H54 (cell line): ENCODE measurements at regions not wholly inside any gene's neighbourhood (a gene's known extent, or its start where the extent isn't known, plus 50 kb on each side); places are given as distances from the start of the nearest gene placed in this dataset.

Experiments
- DNase-seq: peaks from one replicate; pipeline ENCODE4 v3.0.0; 2011; ENCODE audit warnings: low spot score, mixed read lengths; ENCODE audit not compliant: insufficient read length
- FAIRE-seq: peaks from 3 replicates; lab custom pipeline; 2011; peaks lifted over from hg19 to GRCh38; lab: Jason Lieb, UNC
- POLR2A ChIP-seq: IDR thresholded peaks from 2 replicates; pipeline ENCODE4 v1.6.1; 2011; ENCODE audit warnings: low read depth, mild to moderate bottlenecking, low read length

DNA sequence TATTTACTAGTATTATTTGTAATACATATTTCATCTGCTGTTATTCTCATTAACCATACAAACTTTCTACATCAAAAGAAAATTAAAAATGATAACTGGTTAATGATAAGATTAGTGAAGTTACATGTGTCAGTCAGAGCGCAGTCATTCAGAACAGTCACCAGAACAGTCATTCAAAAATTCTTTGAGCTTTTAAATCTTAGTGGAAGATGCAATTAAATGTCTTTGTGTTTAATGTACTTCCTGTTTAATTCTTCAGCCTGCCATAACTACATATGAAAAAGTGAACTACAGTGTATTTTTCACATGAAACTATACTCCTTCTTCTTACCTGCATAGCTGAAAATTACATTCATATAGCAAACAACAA is 179.7 kb upstream of the NDST4 start:
- TF ChIP-seq POLR2A, result no peak
- FAIRE-seq (no peak), DNase-seq (no peak)

DNA sequence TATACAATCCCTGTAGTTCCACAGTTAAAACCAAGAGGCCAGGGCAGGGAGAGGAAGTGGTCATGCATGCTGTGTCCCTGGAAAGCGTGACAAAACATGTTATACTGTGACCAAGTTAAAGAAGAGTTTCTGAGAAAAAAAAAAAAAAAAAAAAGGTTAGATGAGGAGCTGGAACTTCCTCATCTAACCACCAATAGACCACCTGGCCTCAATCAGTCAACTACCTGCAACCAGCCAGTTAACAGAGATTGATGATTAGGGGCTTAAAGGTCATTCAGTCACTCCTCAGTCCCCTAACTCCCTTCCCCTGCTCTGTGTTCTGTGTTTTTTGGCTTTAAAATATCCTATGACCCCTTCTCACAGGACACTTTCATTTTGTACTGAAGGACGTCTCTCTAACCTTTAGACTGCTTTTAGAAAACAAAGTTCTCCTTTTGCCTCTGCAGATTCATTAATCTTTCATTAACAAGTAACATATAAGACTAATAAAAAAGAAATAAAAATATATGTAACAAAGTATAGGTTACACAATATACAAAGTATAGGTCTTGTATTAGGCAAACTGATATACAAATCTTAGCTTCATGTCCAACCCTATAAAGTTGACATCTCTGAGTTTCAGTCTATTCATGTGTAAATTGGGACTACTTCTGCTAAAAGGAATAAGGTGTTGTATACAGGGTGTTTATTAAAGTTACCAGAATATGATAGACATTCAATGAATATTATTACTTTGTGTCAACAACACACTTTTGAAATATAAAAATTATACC is 179.1 kb upstream of the NDST4 start:
- no peak for TF ChIP-seq POLR2A

DNA sequence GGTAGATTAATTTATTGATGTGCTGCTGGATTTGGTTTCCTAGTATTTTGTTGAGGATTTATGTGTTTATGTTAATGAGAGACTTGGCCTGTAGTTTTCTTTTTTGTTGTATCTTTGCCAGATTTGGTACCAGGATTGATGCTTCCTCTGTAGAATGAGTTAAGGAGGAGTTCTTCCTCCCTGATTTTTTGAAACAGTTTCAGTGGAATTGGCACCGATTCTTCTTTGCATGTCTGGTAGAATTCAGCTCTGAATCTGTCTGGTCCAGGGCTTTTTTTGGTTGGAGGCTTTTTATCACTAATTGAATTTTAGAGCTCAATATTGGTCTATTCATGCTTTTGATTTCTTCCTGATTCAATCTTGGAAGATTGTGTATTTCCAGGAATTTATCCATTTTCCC is 174.0 kb upstream of the NDST4 start:
- DNase-seq (no peak), FAIRE-seq (no peak)
- TF ChIP-seq POLR2A, result no peak

More for the DNA sequence above, 179.1 kb upstream of the NDST4 start:
- no peak for FAIRE-seq
- DNase-seq, result no peak

DNA sequence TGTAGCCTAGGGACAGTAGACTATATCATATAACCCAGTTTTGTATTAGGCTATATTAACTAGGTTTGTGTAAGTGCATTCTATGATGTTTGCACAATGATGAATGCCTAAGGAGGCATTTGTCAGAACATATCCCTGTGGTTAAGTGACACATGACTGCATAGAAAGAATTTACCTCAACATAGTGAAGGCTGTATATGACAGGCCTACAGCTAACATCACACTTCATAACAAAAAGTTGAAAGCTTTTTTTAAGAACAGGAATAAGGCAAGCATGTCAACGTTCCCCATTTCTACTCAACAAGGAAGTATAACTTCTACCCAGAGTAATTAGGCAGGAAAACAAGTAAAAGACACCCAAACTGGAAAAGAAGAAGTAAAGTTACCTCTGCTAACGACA is 165.9 kb upstream of the NDST4 start:
- FAIRE-seq, result no peak
- no peak for TF ChIP-seq POLR2A
- DNase-seq, result no peak

DNA sequence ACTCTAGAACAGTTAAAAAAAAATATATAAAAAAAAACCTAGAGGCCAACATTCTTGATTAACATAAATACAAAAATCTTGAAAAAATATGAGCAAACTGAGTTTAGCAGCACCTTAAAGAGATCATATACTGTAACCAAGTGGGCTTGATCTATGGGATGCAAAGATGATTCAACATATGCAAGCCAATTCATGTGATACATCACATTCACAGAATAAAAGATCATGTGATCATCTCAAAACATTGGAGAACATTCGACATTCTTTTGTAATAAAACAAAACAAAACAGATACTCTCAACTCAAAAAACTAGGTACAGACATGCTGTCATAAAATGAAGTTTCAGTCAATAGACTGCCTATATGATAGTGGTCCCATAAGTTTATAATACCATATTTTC is 165.4 kb upstream of the NDST4 start:
- FAIRE-seq, result no peak
- no peak for DNase-seq
- TF ChIP-seq POLR2A, result no peak

DNA sequence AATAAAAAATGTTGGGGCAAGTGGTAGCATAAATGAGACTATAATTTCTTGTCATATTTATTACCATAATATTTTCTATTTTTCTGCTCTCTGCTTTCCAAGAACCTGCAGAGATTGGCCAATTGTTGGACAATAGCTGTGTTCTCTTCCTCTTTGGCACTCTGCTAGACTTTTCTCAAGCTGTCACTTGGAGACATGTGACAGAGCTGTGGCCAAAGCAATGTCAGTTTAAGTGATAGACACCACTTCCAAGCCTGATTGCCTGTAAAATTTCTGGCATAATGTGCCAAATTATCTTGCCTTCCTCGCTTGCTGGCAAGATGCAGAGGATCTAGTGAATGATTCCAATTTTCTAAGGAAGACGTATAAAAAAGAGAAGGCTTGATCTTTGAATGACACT is 162.2 kb upstream of the NDST4 start:
- FAIRE-seq, result no peak
- TF ChIP-seq POLR2A, result no peak
- no peak for DNase-seq

DNA sequence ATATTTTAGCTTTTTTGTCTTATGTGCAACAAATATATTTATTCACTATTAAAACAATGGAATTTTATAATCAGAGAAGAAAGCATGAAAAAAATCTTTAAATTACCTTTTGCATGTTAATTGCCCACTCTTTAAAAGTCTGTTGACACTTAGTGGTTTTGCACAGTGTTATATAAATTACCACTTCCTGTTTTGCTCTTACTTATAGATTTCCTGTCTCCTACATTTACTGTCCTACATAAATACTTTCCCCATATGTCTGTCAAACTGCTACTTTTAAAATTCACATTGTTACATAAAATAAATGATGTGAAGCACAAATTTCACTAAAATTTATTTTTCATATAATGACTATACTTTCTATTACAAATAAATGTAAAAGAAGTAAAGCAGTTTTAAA is 161.1 kb upstream of the NDST4 start:
- DNase-seq, result no peak
- TF ChIP-seq POLR2A, result no peak
- no peak for FAIRE-seq

DNA sequence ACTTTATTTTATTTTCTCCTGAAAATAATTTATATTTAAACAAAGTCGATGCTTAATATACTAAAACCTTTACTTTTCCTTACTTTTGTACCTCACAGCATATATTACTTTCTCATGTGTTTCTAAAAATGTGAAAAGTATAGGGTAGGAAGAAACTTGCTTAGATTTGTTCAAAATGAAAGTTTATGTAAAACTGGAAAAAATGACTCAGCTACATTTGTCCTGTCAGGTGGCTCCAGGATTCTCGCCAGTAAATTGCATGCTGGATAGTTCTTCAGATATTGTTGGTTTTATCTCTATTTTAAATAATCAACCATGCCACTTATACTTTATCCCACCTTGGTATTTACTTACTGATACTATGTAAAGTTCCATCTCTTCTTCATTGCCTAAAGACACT is 159.2 kb upstream of the NDST4 start:
- TF ChIP-seq POLR2A, result no peak
- no peak for DNase-seq
- no peak for FAIRE-seq

DNA sequence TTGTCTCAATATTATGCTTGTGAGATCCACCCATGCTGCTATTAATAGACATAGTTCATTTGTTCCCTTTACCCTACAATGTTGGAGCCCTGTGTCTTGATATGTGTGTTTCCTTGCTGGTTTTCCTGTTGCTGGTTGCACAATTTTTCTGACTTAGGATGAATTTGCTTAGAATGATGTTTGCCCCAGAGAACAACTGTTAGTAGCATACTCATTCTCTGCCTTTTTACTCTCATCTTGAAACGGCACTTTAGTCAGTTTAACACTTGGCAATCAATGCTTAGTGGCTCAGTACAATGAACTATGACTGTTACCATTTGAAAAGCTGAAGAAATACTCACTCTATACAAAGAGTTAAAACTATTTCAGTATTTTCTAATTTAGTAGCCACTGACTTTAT is 158.8 kb upstream of the NDST4 start:
- DNase-seq (no peak), FAIRE-seq (no peak)
- no peak for TF ChIP-seq POLR2A

DNA sequence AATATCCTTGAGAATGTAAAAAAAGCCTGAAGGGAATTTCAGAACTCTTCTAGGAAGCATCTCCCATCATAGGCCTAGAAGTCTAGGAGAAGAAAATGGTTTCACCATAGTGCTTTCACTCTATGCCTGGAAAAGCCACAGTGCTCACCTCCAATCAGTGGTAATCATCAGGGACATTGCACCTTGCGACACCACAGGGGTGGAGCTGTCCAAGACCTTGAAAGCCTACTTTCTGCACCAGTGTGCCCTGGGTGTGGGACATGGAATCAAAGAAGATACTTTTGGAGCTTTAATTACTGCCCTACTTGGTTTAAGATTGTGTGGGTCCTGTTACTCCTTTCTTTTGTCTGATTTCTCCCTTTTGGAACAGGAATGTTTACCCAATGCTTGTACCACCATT is 146.8 kb upstream of the NDST4 start:
- no peak for FAIRE-seq

DNA sequence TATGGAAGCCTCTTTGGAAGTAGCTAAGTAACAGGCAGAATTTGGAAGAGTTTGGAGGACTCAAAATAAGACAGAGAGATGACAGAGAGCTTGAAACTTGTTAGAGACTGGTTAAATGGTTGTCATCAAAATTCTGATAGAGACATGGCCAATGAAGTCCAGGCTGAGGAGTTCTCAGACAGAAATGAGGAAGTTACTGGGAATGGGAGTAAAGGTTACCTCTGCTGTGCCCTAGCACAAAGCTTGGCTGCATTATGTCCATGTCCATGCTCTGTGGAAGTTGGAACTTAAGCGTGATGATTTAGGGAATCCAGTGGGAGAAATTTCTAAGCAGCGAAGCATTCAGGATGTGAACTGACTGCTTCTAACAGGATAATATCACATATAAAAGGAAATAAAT is 146.2 kb upstream of the NDST4 start:
- TF ChIP-seq POLR2A, result no peak
- FAIRE-seq (no peak), DNase-seq (no peak)

More for the DNA sequence above, 146.8 kb upstream of the NDST4 start:
- TF ChIP-seq POLR2A, result no peak
- DNase-seq, result no peak

DNA sequence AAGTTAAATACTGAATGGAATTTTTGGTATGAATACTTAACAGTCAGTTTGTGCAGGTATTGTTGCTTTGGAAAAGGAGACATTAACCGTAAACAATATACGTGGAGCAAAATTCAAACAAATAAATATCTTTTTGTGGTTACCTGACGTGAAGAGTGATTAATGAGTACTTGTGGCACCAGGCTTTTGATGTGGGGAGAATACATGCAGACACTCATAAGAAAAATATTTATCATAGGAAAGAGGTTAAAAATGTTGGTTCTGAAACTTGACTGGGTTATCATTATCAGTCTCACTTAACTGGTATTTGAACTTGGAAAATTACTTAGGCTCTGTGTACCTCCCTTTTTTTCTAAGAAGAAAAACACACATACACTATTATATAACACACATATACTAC is 136.4 kb upstream of the NDST4 start:
- DNase-seq, result no peak
- no peak for TF ChIP-seq POLR2A
- FAIRE-seq, result no peak

DNA sequence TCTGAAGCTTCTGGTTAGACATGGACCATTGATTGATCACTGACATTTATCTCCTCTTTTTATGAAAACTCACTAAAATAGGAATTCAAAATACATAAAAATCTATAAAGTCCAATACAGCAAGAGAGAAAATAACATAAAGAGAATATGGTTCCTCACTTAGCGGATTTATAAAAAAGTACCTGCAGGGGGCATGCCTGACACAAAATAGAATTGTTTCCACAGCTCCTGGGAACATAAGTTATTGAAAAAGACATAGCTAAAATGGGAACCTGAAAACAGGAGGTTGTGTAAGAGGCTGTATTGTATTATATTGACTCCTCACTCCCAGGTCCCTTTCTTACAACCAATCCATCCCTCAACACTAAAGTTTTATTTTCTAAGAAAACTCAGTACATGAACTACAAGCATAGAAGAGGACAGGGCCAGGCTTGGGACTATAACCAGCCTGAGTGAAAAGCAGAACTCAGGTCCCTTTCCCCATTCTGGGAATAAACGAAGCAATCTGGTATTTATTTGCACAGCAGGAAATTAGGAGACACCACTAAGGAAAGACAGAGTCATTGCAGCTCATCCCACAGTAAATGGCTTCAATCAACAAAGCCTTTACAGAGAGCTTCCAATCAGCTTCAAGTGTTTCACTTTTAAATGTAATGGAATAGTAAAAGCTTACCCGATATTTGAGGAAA is 121.1 kb upstream of the NDST4 start:
- no peak for FAIRE-seq
- peak; percentile 1 for DNase-seq

DNA sequence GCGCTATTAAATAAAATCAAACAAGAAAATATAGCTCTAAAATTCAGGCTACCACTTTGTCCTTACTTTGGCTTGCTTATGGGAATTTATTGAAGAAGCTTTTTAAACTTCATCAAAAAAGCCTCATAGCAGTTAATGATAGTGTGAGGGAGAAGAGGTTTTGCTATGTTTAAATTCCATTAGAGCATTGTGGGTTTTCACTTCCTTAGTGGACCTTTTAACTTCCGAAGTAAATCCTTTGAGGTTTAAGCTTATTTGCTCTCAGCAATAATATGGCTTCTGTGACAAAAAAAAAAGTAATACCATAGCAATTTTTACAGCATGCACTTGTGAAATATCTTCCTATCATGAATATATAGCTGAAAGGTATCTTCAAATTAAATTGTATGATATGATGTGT is 120.2 kb upstream of the NDST4 start:
- DNase-seq, result no peak
- no peak for TF ChIP-seq POLR2A
- FAIRE-seq, result no peak

More for the DNA sequence above, 121.1 kb upstream of the NDST4 start:
- TF ChIP-seq POLR2A, result no peak

DNA sequence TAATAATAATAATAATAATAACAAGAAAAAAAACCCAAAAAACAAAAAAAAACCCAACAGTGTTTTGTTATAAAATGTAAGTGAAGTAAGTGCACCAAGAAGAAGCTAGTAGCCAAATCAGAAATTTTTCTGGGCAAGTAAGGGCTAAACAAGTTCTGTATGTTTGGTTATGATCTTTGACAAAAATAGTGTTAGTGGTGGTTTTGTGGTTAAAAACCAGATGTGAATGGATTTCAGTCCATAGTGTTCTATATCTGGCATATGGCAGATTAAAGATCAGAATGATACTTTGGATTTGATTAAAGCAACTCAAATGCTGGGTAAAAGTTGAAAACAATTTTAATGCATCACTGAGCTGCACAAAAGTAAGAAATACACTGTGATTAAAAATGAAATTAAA is 116.5 kb upstream of the NDST4 start:
- FAIRE-seq (no peak), DNase-seq (no peak)
- TF ChIP-seq POLR2A, result no peak
